SK-N-SH (cell line): ENCODE measurements at regions not wholly inside any gene's neighbourhood (a gene's known extent, or its start where the extent isn't known, plus 50 kb on each side); places are given as distances from the start of the nearest gene placed in this dataset.

Source experiments
- CTCF ChIA-PET: fragments of 300-600, 350-600 bp; formaldehyde crosslinking; extraction: SDS; loops from one replicate; lab custom pipeline; 2021; lab: Yijun Ruan, JAX
- POLR2A ChIA-PET: fragments of 350-600 bp; sonication (Branson Sonifier 250); formaldehyde crosslinking; extraction: SDS; loops from one replicate; lab custom pipeline; 2020; ENCODE audit warnings: antibody characterized with exemption, inconsistent platforms; lab: Yijun Ruan, JAX
- DNase-seq: peaks from one replicate; pipeline ENCODE4 v3.0.0; 2012
- H2AFZ ChIP-seq: fragments of 200-600 bp; sonication (generic); 2 replicates; pipeline ENCODE4 v1.8.1; 2016; ENCODE audit warnings: antibody characterized with exemption, mild to moderate bottlenecking, low read depth
- H3F3A ChIP-seq: fragments of 200-600 bp; sonication (generic); replicated peaks from 2 replicates; pipeline ENCODE3; 2016; ENCODE audit warnings: antibody characterized with exemption, mild to moderate bottlenecking; ENCODE audit not compliant: insufficient read depth
- H3K27ac ChIP-seq, 2 experiments: fragments of 200-500 bp in 1 of 2; fragments of 200-600 bp in 1 of 2; sonication (Bioruptor generic) in 1 of 2; sonication (generic), shearing (Covaris generic) in 1 of 2; 2 replicates each; pipeline versions ENCODE4 v1.5.1 to v1.6.1; 2014 to 2016; ENCODE audit warnings: low read depth in 2 of 2, inconsistent platforms in 1 of 2, low read length in 1 of 2, mild to moderate bottlenecking in 1 of 2, mixed read lengths in 1 of 2
- H3K27me3 ChIP-seq: fragments of 200-600 bp; sonication (generic), shearing (Covaris generic); 2 replicates; pipeline ENCODE4 v1.6.1; 2016; ENCODE audit warnings: mixed run types; ENCODE audit not compliant: insufficient read depth
- H3K36me3 ChIP-seq, 2 experiments: fragments of 200-500 bp in 1 of 2; fragments of 200-600 bp in 1 of 2; sonication (Bioruptor generic) in 1 of 2; sonication (generic) in 1 of 2; replicated peaks in 1 of 2; 2 replicates each; pipeline versions ENCODE3 to v1.5.1; 2014 to 2016; ENCODE audit warnings: low read length in 1 of 2, mild to moderate bottlenecking in 1 of 2; ENCODE audit not compliant: insufficient read depth in 2 of 2, control insufficient read depth in 1 of 2
- H3K4me1 ChIP-seq, 2 experiments: fragments of 200-500 bp in 1 of 2; fragments of 200-600 bp in 1 of 2; sonication (Bioruptor generic) in 1 of 2; sonication (generic), shearing (Covaris generic) in 1 of 2; 2 replicates each; pipeline versions ENCODE4 v1.5.1 to v1.6.1; 2014 to 2016; ENCODE audit warnings: low read depth in 1 of 2, low read length in 1 of 2, mixed run types in 1 of 2; ENCODE audit not compliant: insufficient read depth in 2 of 2, control insufficient read depth in 1 of 2
- H3K4me2 ChIP-seq: fragments of 200-600 bp; sonication (generic), shearing (Covaris generic); 2 replicates; pipeline ENCODE4 v1.6.1; 2017; ENCODE audit warnings: mixed run types
- H3K4me3 ChIP-seq, 2 experiments: fragments of 200-500 bp in 1 of 2; fragments of 200-600 bp in 1 of 2; sonication (Bioruptor generic) in 1 of 2; sonication (generic), shearing (Covaris generic) in 1 of 2; 2 replicates each; pipeline versions ENCODE4 v1.5.1 to v1.8.1; 2014 to 2016; ENCODE audit warnings: low read depth in 2 of 2, inconsistent platforms in 1 of 2, low read length in 1 of 2, mild to moderate bottlenecking in 1 of 2, mixed read lengths in 1 of 2, moderate library complexity in 1 of 2
- H3K79me2 ChIP-seq: fragments of 200-600 bp; sonication (generic); 2 replicates; pipeline ENCODE4 v1.8.1; 2017; ENCODE audit warnings: mild to moderate bottlenecking; ENCODE audit not compliant: insufficient read depth
- H3K9ac ChIP-seq: fragments of 200-600 bp; sonication (generic); 2 replicates; pipeline ENCODE4 v1.6.1; 2017; ENCODE audit warnings: mixed run types
- H3K9me2 ChIP-seq: fragments of 200-600 bp; sonication (generic); 2 replicates; pipeline ENCODE4 v1.6.1; 2017; ENCODE audit warnings: mixed run types
- H3K9me3 ChIP-seq: fragments of 200-600 bp; sonication (generic); 2 replicates; pipeline ENCODE4 v1.6.1; 2017; ENCODE audit warnings: mixed run types, mild to moderate bottlenecking, moderate library complexity
- H4K20me1 ChIP-seq: fragments of 200-600 bp; sonication (generic); 2 replicates; pipeline ENCODE4 v1.6.1; 2017; ENCODE audit warnings: mild to moderate bottlenecking, mixed run types; ENCODE audit not compliant: insufficient read depth
- CHD2 ChIP-seq: fragments of 150-350 bp; IDR thresholded peaks from 2 replicates; pipeline ENCODE4 v1.6.1; 2018; ENCODE audit warnings: low read length; ENCODE audit not compliant: partially characterized antibody
- CTCF ChIP-seq: fragments of 200-600 bp; sonication (generic); IDR thresholded peaks from 2 replicates; pipeline ENCODE4 v1.6.1; 2017; ENCODE audit warnings: antibody characterized with exemption, mild to moderate bottlenecking, moderate library complexity
- EZH2phosphoT487 ChIP-seq: fragments of 200-600 bp; sonication (generic); IDR thresholded peaks from 2 replicates; pipeline ENCODE4 v1.6.1; 2017; ENCODE audit warnings: low read depth, mixed run types, mild to moderate bottlenecking, antibody characterized with exemption, moderate library complexity, borderline replicate concordance
- FOXJ3 ChIP-seq: sonication (generic); formaldehyde crosslinking; IDR thresholded peaks from 2 replicates; pipeline ENCODE4 v1.5.1; 2020; ENCODE audit warnings: mild to moderate bottlenecking, missing genetic modification reagents
- FOXM1 ChIP-seq: IDR thresholded peaks from 2 replicates; pipeline ENCODE4 v1.4.0; 2012; ENCODE audit warnings: low read depth, mild to moderate bottlenecking
- GATA2 ChIP-seq: sonication (generic); formaldehyde crosslinking; IDR thresholded peaks from 2 replicates; pipeline ENCODE4 v1.5.0; 2020; ENCODE audit warnings: mild to moderate bottlenecking, missing genetic modification reagents
- IRF3 ChIP-seq: fragments of 150-350 bp; IDR thresholded peaks from 2 replicates; pipeline ENCODE4 v1.6.1; 2016; ENCODE audit warnings: mild to moderate bottlenecking, low read depth, low read length
- MEF2A ChIP-seq: IDR thresholded peaks from 2 replicates; pipeline ENCODE4 v1.4.0; 2012; ENCODE audit warnings: low read depth, borderline replicate concordance
- MXI1 ChIP-seq: IDR thresholded peaks from 2 replicates; pipeline ENCODE4 v1.6.1; 2012; ENCODE audit warnings: mild to moderate bottlenecking, low read depth, low read length, improper control_type of control experiment
- NFIC ChIP-seq: IDR thresholded peaks from 2 replicates; pipeline ENCODE4 v1.4.0; 2012; ENCODE audit warnings: borderline replicate concordance
- NRF1 ChIP-seq: IDR thresholded peaks from 2 replicates; pipeline ENCODE4 v1.6.1; 2012; ENCODE audit warnings: low read depth, mild to moderate bottlenecking, low read length
- POLR2AphosphoS5 ChIP-seq: IDR thresholded peaks from 2 replicates; pipeline ENCODE4 v1.6.1; 2012; ENCODE audit warnings: low read depth, low read length
- RXRA ChIP-seq: IDR thresholded peaks from 2 replicates; pipeline ENCODE4 v1.4.0; 2012; ENCODE audit warnings: low read depth, mild to moderate bottlenecking, borderline replicate concordance
- TCF12 ChIP-seq: IDR thresholded peaks from 2 replicates; pipeline ENCODE4 v1.4.0; 2012
- USF1 ChIP-seq: IDR thresholded peaks from 2 replicates; pipeline ENCODE4 v1.4.0; 2012; ENCODE audit warnings: low read depth, borderline replicate concordance
- USF2 ChIP-seq: fragments of 150-350 bp; IDR thresholded peaks from 2 replicates; pipeline ENCODE4 v1.6.1; 2017; ENCODE audit warnings: antibody characterized with exemption, low read length, low read depth, borderline replicate concordance
- ZBTB33 ChIP-seq: IDR thresholded peaks from 2 replicates; pipeline ENCODE4 v1.4.0; 2012; ENCODE audit warnings: low read depth, borderline replicate concordance
- WGBS: methylation state at CpG from one replicate; pipeline ENCODE4 v1.1.6; 2017; ENCODE audit warnings: low lambda C conversion rate; 5-methylcytosine and 5-hydroxymethylcytosine counted together

GRCh38 chr1:56406821-56407220, 172.5 kb downstream of the PLPP3 start (continued):
- no peak for TF ChIP-seq FOXJ3 (CRISPR knock-in tag)
- TF ChIP-seq POLR2AphosphoS5: no peak
- TF ChIP-seq, all 33 proteins: peak for 0

- CTCF ChIA-PET: interaction anchor here (0.6 kb wide), 1 partner anchor 13 kb away, joined by 3 read pairs; no protein-coding TSS in a partner anchor
- H3K27ac ChIP-seq: no peak overlapping the region
Measured at GRCh38 chr1:56404561-56405030, 174.8 kb downstream of the PLPP3 start.

More at GRCh38 chr1:56404561-56405030, 174.8 kb downstream of the PLPP3 start:
- no peak overlapping the region for H3K4me2 ChIP-seq
- TF ChIP-seq NRF1 (no peak), GATA2 (no peak), POLR2AphosphoS5 (no peak), MXI1 (no peak), NFIC (no peak), EZH2phosphoT487 (no peak), IRF3 (no peak), USF1 (no peak), MEF2A (no peak), RXRA (no peak), FOXM1 (no peak), USF2 (no peak), CTCF (no peak), TCF12 (no peak), ZBTB33 (no peak), CHD2 (no peak)
- H3K9me2 ChIP-seq: no peaks in the 10 kb centered on the region
- WGBS: 79% methylated on average over 5 of the region's 7 CpGs
- no peaks in the 10 kb centered on the region for H3K9me3 ChIP-seq
- no peak overlapping the region for H3K9ac ChIP-seq
- POLR2A ChIA-PET: no interaction called here
- H3K4me3 ChIP-seq: no peak overlapping the region
- H3K79me2 ChIP-seq: no peaks in the 10 kb centered on the region
- no peak overlapping the region for H2AFZ ChIP-seq
- H3F3A ChIP-seq: no peaks in the 10 kb centered on the region
- no peaks in the 10 kb centered on the region for H3K36me3 ChIP-seq
- H3K4me1 ChIP-seq: no peaks in the 10 kb centered on the region; a peak in 1 of 4 replicates
- DNase-seq: no peak
- no peaks in the 10 kb centered on the region for H4K20me1 ChIP-seq
- H3K27me3 ChIP-seq: no peaks in the 10 kb centered on the region
